GM19397 (cell line): ENCODE measurements at regions not wholly inside any gene's neighbourhood (a gene's known extent, or its start where the extent isn't known, plus 50 kb on each side); places are given as distances from the start of the nearest gene placed in this dataset.
"Not testable (repeated sequence)": the region's sequence is repeated elsewhere in the genome, so short reads cannot be mapped to it uniquely, and the experiment has no call there.

Source experiments
- ATAC-seq: cut with Tn5 transposase; IDR thresholded peaks from one replicate; pipeline ENCODE4 v1.9.1; 2021; ENCODE audit warnings: mild to moderate bottlenecking, moderate library complexity; ENCODE audit not compliant: unreplicated experiment

- no peak for ATAC-seq
These were observed 920.6 kb upstream of the FAM98A start for GRCh38 chr2:34519659-34520058.

- ATAC-seq = no peak
These were observed 899.5 kb upstream of the FAM98A start for GRCh38 chr2:34498561-34498960.

- ATAC-seq = not testable (repeated sequence)
These were observed 895.1 kb upstream of the FAM98A start for GRCh38 chr2:34494192-34494591.

GRCh38 chr2:34492561-34493455 is 893.7 kb upstream of the FAM98A start:
- ATAC-seq = no peak

- ATAC-seq = no peak
These were observed 887.9 kb upstream of the FAM98A start for GRCh38 chr2:34486965-34487364.

GRCh38 chr2:34481542-34481941 is 882.4 kb upstream of the FAM98A start:
- ATAC-seq = no peak

GRCh38 chr2:34480366-34480765 is 881.3 kb upstream of the FAM98A start:
- ATAC-seq = no peak

GRCh38 chr2:34475156-34475555 is 876.1 kb upstream of the FAM98A start:
- ATAC-seq = no peak

GRCh38 chr2:34474646-34475045 is 875.5 kb upstream of the FAM98A start:
- ATAC-seq = no peak

- no peak for ATAC-seq
These were observed 848.0 kb upstream of the FAM98A start for GRCh38 chr2:34447097-34447496.

- no peak for ATAC-seq
These were observed 824.2 kb upstream of the FAM98A start for GRCh38 chr2:34423301-34423700.

- ATAC-seq = no peak
These were observed 820.8 kb upstream of the FAM98A start for GRCh38 chr2:34419856-34420255.

GRCh38 chr2:34416856-34417255 is 817.8 kb upstream of the FAM98A start:
- ATAC-seq = no peak

GRCh38 chr2:34414856-34415255 is 815.8 kb upstream of the FAM98A start:
- ATAC-seq = no peak

- ATAC-seq = no peak
These were observed 809.0 kb upstream of the FAM98A start for GRCh38 chr2:34408100-34408499.

- no peak for ATAC-seq
These were observed 804.4 kb upstream of the FAM98A start for GRCh38 chr2:34403512-34403911.

- ATAC-seq = no peak
These were observed 803.3 kb upstream of the FAM98A start for GRCh38 chr2:34402376-34402775.

- no peak for ATAC-seq
These were observed 802.1 kb upstream of the FAM98A start for GRCh38 chr2:34401186-34401585.

GRCh38 chr2:34388446-34388845 is 789.3 kb upstream of the FAM98A start:
- ATAC-seq = no peak

- no peak for ATAC-seq
These were observed 788.4 kb upstream of the FAM98A start for GRCh38 chr2:34387536-34387935.

- no peak for ATAC-seq
These were observed 780.5 kb upstream of the FAM98A start for GRCh38 chr2:34379586-34379985.

- no peak for ATAC-seq
These were observed 774.6 kb upstream of the FAM98A start for GRCh38 chr2:34373586-34374233.
